ENCODE measurements at regions not wholly inside any gene's neighbourhood (a gene's known extent, or its start where the extent isn't known, plus 50 kb on each side); places are given as distances from the start of the nearest gene placed in this dataset.

- 76 to 83% (median 81%) methylated on average over 8 of the region's 8 CpGs for WGBS, 3 donors
- intact Hi-C loops (cut with DNase I): no loop called here
- no peaks in the 10 kb centered on the region for H3K4me1 ChIP-seq (ENCODE audit: insufficient read depth)
- no peaks in the 10 kb centered on the region for H3K9me3 ChIP-seq
- TF ChIP-seq CTCF (IDR thresholded peaks at IDR 0.05) (no peak), EP300 (IDR thresholded peaks at IDR 0.05) (no peak), POLR2A (IDR thresholded peaks at IDR 0.05) (no peak)
- H3K4me3 ChIP-seq: no peak overlapping the region
- H3K36me3 ChIP-seq: no peaks in the 10 kb centered on the region
- H3K27me3 ChIP-seq: no peaks in the 10 kb centered on the region
- no peak for DNase-seq
- no peak overlapping the region for H3K27ac ChIP-seq
Observed at GRCh38 chr18:37764541-37765288, 199.1 kb upstream of the CELF4 start.

- Histone ChIP-seq H3K27me3 (no peaks in the 10 kb centered on the region), H3K4me3 (no peak overlapping the region), H3K27ac (no peak overlapping the region), H3K9me3 (no peaks in the 10 kb centered on the region), H3K4me1 (ENCODE audit: insufficient read depth) (no peaks in the 10 kb centered on the region), H3K36me3 (no peaks in the 10 kb centered on the region)
- intact Hi-C loops (cut with DNase I): no loop called here
- TF ChIP-seq EP300 (IDR thresholded peaks at IDR 0.05) (no peak), CTCF (IDR thresholded peaks at IDR 0.05) (no peak), POLR2A (IDR thresholded peaks at IDR 0.05) (no peak)
- 54 to 81% (median 60%) methylated on average over 6 of the region's 6 CpGs for WGBS, 3 donors
- DNase-seq: no peak
Observed at GRCh38 chr18:37762076-37762621, 196.6 kb upstream of the CELF4 start.

- no peak overlapping the region for H3K4me3 ChIP-seq
- DNase-seq: no peak
- H3K27me3 ChIP-seq: no peaks in the 10 kb centered on the region
- H3K36me3 ChIP-seq: no peaks in the 10 kb centered on the region
- no peak overlapping the region for H3K27ac ChIP-seq
- no peak for TF ChIP-seq EP300 (IDR thresholded peaks at IDR 0.05)
- no peaks in the 10 kb centered on the region for H3K9me3 ChIP-seq
- H3K4me1 ChIP-seq (ENCODE audit: insufficient read depth): no peaks in the 10 kb centered on the region
- intact Hi-C loops (cut with DNase I): no loop called here
Observed at GRCh38 chr18:37754141-37754540, 188.5 kb upstream of the CELF4 start.

- Histone ChIP-seq H3K27me3 (no peaks in the 10 kb centered on the region), H3K9me3 (no peaks in the 10 kb centered on the region), H3K4me1 (ENCODE audit: insufficient read depth) (no peaks in the 10 kb centered on the region), H3K4me3 (no peak overlapping the region), H3K36me3 (no peaks in the 10 kb centered on the region), H3K27ac (no peak overlapping the region)
- TF ChIP-seq EP300 (IDR thresholded peaks at IDR 0.05) (no peak), POLR2A (IDR thresholded peaks at IDR 0.05) (no peak), CTCF (IDR thresholded peaks at IDR 0.05) (no peak)
- WGBS, 3 donors: 88 to 98% (median 90%) methylated on average over 2 of the region's 2 CpGs
- intact Hi-C loops (cut with DNase I): no loop called here
- no peak for DNase-seq
Observed at GRCh38 chr18:37742436-37742835, 176.8 kb upstream of the CELF4 start.

- no peaks in the 10 kb centered on the region for H3K36me3 ChIP-seq
- no peak overlapping the region for H3K27ac ChIP-seq
- H3K27me3 ChIP-seq: no peaks in the 10 kb centered on the region
- H3K4me1 ChIP-seq (ENCODE audit: insufficient read depth): no peaks in the 10 kb centered on the region
- WGBS, 3 donors: 46 to 67% (median 50%) methylated on average over 7 of the region's 7 CpGs
- no peak overlapping the region for H3K4me3 ChIP-seq
- H3K9me3 ChIP-seq: no peaks in the 10 kb centered on the region
- intact Hi-C loops (cut with DNase I): no loop called here
- no peak for DNase-seq
- TF ChIP-seq CTCF (IDR thresholded peaks at IDR 0.05) (no peak), POLR2A (IDR thresholded peaks at IDR 0.05) (no peak), EP300 (IDR thresholded peaks at IDR 0.05) (no peak)
Observed at GRCh38 chr18:37741032-37741623, 175.5 kb upstream of the CELF4 start.

All from ovary (tissue), 7 donors.